Chondrocyte (in vitro differentiated cells): ENCODE measurements at regions not wholly inside any gene's neighbourhood (a gene's known extent, or its start where the extent isn't known, plus 50 kb on each side); places are given as distances from the start of the nearest gene placed in this dataset.
"Not testable (repeated sequence)": the region's sequence is repeated elsewhere in the genome, so short reads cannot be mapped to it uniquely, and the experiment has no call there.

ENCODE experiments used
- DNase-seq: peaks from one replicate; pipeline ENCODE4 v3.0.0; 2021; ENCODE audit warnings: mixed read lengths, low spot score
- H3K27ac Mint-ChIP-seq: one replicate; pipeline ENCODE4 v1.8.0; 2021; ENCODE audit warnings: mild to moderate bottlenecking, moderate library complexity, mixed read lengths; ENCODE audit not compliant: unreplicated experiment
- H3K27me3 Mint-ChIP-seq: 2 replicates; pipeline ENCODE4 v1.8.0; 2021; ENCODE audit warnings: low read depth, mixed read lengths
- H3K36me3 Mint-ChIP-seq: 2 replicates; pipeline ENCODE4 v1.8.0; 2021; ENCODE audit warnings: low read depth, mixed read lengths
- H3K4me1 Mint-ChIP-seq: 2 replicates; pipeline ENCODE4 v1.8.0; 2021; ENCODE audit warnings: low read depth, mild to moderate bottlenecking, mixed read lengths
- H3K4me3 Mint-ChIP-seq: one replicate; pipeline ENCODE4 v1.8.0; 2021; ENCODE audit warnings: mild to moderate bottlenecking, moderate library complexity, mixed read lengths; ENCODE audit not compliant: unreplicated experiment
- H3K9me3 Mint-ChIP-seq: 2 replicates; pipeline ENCODE4 v1.8.0; 2021; ENCODE audit warnings: low read depth, mixed read lengths
- TF ChIP-seq, protein P1 (sequence below): fragments of 200-600 bp; sonication (generic); IDR thresholded peaks from 2 replicates; pipeline ENCODE4 v1.5.0; 2021; ENCODE audit warnings: antibody characterized with exemption, mild to moderate bottlenecking, moderate library complexity

DNA sequence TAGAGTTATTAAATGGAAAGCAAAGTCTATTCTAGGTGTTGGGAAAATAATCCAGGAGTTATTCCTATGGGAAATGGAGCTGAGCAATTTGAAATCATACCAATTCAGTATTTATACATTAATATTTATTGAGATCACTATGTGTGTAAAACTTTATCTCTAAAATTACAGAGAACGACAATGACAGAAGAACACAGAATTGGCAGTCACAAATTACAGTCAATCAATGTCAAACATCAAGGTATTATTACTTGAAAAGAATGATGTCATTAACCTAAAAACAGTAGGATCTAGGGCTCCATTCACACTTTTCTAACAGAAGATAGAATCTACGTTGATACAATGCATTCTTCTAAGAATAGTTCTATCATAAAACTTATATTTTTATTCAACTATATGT is 154.9 kb upstream of the GJE1 start:
- no peaks in the 10 kb centered on the region for H3K4me1 Mint-ChIP-seq
- H3K4me3 Mint-ChIP-seq = no peak overlapping the region
- H3K9me3 Mint-ChIP-seq = no peaks in the 10 kb centered on the region
- no peaks in the 10 kb centered on the region for H3K36me3 Mint-ChIP-seq
- DNase-seq = no peak
- no peak overlapping the region for H3K27ac Mint-ChIP-seq
- TF ChIP-seq, protein P1, sequence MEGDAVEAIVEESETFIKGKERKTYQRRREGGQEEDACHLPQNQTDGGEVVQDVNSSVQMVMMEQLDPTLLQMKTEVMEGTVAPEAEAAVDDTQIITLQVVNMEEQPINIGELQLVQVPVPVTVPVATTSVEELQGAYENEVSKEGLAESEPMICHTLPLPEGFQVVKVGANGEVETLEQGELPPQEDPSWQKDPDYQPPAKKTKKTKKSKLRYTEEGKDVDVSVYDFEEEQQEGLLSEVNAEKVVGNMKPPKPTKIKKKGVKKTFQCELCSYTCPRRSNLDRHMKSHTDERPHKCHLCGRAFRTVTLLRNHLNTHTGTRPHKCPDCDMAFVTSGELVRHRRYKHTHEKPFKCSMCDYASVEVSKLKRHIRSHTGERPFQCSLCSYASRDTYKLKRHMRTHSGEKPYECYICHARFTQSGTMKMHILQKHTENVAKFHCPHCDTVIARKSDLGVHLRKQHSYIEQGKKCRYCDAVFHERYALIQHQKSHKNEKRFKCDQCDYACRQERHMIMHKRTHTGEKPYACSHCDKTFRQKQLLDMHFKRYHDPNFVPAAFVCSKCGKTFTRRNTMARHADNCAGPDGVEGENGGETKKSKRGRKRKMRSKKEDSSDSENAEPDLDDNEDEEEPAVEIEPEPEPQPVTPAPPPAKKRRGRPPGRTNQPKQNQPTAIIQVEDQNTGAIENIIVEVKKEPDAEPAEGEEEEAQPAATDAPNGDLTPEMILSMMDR = no peak
- no peaks in the 10 kb centered on the region for H3K27me3 Mint-ChIP-seq

DNA sequence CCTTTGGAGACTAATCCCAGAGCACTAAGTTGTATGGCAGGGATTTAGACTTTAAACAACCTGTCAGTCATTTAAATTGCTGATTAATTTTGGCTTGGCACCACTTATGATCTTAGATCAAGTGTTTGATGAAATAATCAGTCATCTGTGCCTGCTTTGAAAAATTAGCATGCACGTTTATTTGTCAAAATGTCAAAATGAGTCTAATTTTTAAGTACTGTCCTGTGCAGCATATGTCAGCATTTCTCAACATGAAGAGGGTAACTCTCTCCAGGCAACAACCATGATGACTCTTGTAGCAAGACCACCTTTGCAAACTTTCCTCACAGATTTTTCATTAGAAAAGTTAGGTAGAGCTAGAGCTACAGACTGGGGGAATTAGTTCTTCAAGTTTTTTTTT is 155.7 kb upstream of the GJE1 start:
- no peaks in the 10 kb centered on the region for H3K27me3 Mint-ChIP-seq
- TF ChIP-seq, protein P1 = no peak
- H3K4me1 Mint-ChIP-seq = no peaks in the 10 kb centered on the region
- H3K9me3 Mint-ChIP-seq = no peaks in the 10 kb centered on the region
- H3K4me3 Mint-ChIP-seq = no peak overlapping the region
- no peak for DNase-seq
- H3K36me3 Mint-ChIP-seq = no peaks in the 10 kb centered on the region
- H3K27ac Mint-ChIP-seq = no peak overlapping the region

DNA sequence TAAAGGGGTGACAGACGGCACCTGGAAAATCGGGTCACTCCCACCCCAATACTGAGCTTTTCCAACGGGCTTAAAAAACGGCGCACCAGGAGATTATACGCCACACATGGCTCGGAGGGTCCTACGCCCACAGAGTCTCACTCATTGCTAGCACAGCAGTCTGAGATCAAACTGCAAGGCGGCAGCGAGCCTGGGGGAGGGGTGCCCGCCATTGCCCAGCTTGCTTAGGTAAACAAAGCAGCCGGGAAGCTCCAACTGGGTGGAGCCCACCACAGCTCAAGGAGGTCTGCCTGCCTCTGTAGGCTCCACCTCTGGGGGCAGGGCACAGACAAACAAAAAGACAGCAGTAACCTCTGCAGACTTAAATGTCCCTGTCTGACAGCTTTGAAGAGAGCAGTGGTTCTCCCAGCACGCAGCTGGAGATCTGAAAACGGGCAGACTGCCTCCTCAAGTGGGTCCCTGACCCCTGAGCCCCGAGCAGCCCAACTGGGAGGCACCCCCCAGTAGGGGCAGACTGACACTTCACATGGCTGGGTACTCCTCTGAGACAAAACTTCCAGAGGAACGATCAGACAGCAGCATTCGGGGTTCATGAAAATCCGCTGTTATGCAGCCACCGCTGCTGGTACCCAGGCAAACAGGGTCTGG is 162.8 kb upstream of the GJE1 start:
- not testable (repeated sequence) for H3K9me3 Mint-ChIP-seq, H3K27me3 Mint-ChIP-seq, H3K4me3 Mint-ChIP-seq, H3K27ac Mint-ChIP-seq, H3K36me3 Mint-ChIP-seq, H3K4me1 Mint-ChIP-seq, DNase-seq

DNA sequence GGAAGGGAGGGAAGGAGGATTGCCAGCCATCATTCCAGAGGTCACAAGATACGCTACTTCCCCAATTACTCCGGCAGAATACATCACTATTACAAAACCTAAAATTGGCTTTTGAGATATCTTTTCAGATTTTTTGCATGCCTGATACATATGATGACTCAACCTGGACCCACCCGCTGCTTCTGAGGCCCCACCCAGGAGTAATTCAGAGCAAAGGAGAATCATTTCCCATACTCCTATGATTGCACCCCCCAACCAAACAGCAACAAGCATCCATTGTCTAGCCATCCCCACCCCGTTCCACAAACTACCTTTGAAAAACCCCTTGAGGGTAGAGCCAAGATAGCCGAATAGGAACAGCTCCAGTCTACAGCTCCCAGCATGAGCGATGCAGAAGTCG is 163.5 kb upstream of the GJE1 start:
- no peaks in the 10 kb centered on the region for H3K27me3 Mint-ChIP-seq

DNA sequence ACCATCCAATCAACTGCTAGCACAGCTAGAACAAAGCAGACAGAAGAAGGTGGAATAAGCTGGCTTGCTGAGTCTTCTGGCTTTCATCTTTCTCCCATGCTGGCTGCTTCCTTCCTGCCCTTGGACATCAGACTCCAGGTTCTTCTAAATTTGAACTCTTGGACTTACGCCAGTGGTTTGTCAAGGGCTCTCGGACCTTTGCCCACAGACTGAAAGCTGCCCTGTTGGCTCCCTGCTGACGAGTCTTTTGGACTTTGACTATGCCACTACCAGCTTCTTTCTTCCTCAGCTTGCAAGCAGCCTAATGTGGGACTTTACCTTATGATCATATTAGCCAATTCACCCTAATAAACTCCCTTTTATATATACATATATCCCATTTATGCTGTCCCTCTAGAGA is 164.1 kb upstream of the GJE1 start:
- Mint-ChIP-seq H3K36me3 (no peaks in the 10 kb centered on the region), H3K4me1 (peaks cover 9% of the 10 kb centered on the region), H3K27me3 (no peaks in the 10 kb centered on the region), H3K27ac (no peak overlapping the region), H3K9me3 (peaks cover 7% of the 10 kb centered on the region), H3K4me3 (no peak overlapping the region)
- no peak for DNase-seq
- TF ChIP-seq, protein P1 = no peak

More for the DNA sequence above, 163.5 kb upstream of the GJE1 start:
- TF ChIP-seq, protein P1 = no peak
- Mint-ChIP-seq H3K36me3 (no peaks in the 10 kb centered on the region), H3K4me3 (no peak overlapping the region), H3K9me3 (peaks cover 7% of the 10 kb centered on the region), H3K4me1 (peaks cover 9% of the 10 kb centered on the region), H3K27ac (no peak overlapping the region)
- no peak for DNase-seq

DNA sequence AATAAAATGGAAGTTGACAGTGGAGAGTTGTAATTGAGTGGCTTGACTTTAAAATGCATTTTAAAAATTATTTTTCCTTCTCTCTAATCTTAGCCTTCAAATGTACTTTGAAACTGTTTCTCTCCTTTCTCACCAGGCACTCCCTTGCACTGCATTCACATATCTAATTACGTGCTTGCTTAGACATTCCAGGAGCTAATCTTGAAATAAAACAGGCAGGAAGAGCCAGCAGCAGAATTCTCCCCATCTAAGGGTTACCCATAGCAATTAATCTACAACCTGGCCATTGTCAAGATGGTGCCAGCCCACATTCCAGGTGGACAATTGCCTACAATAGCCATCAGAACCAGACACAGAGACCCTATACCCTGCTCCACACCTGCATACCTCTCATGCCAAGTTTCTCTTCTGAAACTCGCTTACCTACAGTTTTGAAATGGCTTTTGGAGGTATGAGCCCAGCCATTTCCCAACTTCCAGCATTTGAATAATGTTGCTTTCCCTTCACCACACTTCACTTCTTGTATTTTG is 167.6 kb upstream of the GJE1 start:
- no peaks in the 10 kb centered on the region for H3K27me3 Mint-ChIP-seq
- H3K27ac Mint-ChIP-seq = no peak overlapping the region
- DNase-seq = no peak
- peaks cover 5% of the 10 kb centered on the region for H3K9me3 Mint-ChIP-seq
- peaks cover 9% of the 10 kb centered on the region for H3K4me1 Mint-ChIP-seq
- TF ChIP-seq, protein P1 = no peak
- H3K4me3 Mint-ChIP-seq = no peak overlapping the region
- H3K36me3 Mint-ChIP-seq = no peaks in the 10 kb centered on the region
